A673 (cell line): ENCODE measurements at regions not wholly inside any gene's neighbourhood (a gene's known extent, or its start where the extent isn't known, plus 50 kb on each side); places are given as distances from the start of the nearest gene placed in this dataset.

Experiments
- BruUV-seq: library from RNA; stranded (reverse); fragments of 400-500 nt; replicated peaks from 2 replicates; lab custom pipeline; 2021; lab: Mats Ljungman, UMichigan
- CTCF ChIA-PET: fragments of 300-600 bp; sonication (Branson Sonifier 250); formaldehyde crosslinking; loops from one replicate; lab custom pipeline; 2022; ENCODE audit warnings: antibody characterized with exemption; lab: Charles Lee
- POLR2A ChIA-PET: fragments of 300-600 bp; sonication (Branson Sonifier 250); formaldehyde crosslinking; loops from one replicate; lab custom pipeline; 2022; ENCODE audit warnings: antibody characterized with exemption; ENCODE audit not compliant: low non-redundant PET; lab: Charles Lee
- DNase-seq: peaks from one replicate; pipeline ENCODE4 v3.0.0-alpha.2; 2015; ENCODE audit warnings: low spot score
- H3K27ac ChIP-seq: fragments of 200-600 bp; sonication (generic); 2 replicates; pipeline ENCODE4 v1.5.1; 2016; ENCODE audit warnings: mixed run types, low read depth, mild to moderate bottlenecking, mixed read lengths, antibody characterized with exemption, low read length; ENCODE audit not compliant: poor library complexity, severe bottlenecking
- H3K27me3 ChIP-seq: fragments of 200-600 bp; sonication (generic); replicated peaks from 2 replicates; pipeline ENCODE4 v1.6.1; 2017; ENCODE audit warnings: mixed run types, low read depth, mild to moderate bottlenecking, mixed read lengths, antibody characterized with exemption, low read length; ENCODE audit not compliant: insufficient read depth, poor library complexity
- H3K36me3 ChIP-seq: fragments of 200-600 bp; sonication (generic); 2 replicates; pipeline ENCODE4 v1.6.1; 2016; ENCODE audit warnings: mixed run types, mild to moderate bottlenecking, mixed read lengths, antibody characterized with exemption, low read length; ENCODE audit not compliant: insufficient read depth, poor library complexity, severe bottlenecking
- H3K4me1 ChIP-seq: fragments of 200-600 bp; sonication (generic); 2 replicates; pipeline ENCODE4 v1.6.1; 2017; ENCODE audit warnings: mixed run types, mild to moderate bottlenecking, mixed read lengths, antibody characterized with exemption, low read length; ENCODE audit not compliant: insufficient read depth, poor library complexity, severe bottlenecking
- H3K4me3 ChIP-seq: fragments of 200-600 bp; sonication (generic); 2 replicates; pipeline ENCODE4 v1.5.1; 2016; ENCODE audit warnings: low read depth, mixed run types, mild to moderate bottlenecking, mixed read lengths, low read length; ENCODE audit not compliant: poor library complexity, severe bottlenecking
- H3K9me3 ChIP-seq: fragments of 200-600 bp; sonication (generic); 2 replicates; pipeline ENCODE4 v1.6.1; 2016; ENCODE audit warnings: mixed run types, low read depth, mild to moderate bottlenecking, mixed read lengths, antibody characterized with exemption, low read length; ENCODE audit not compliant: poor library complexity, severe bottlenecking
- EZH2 ChIP-seq: fragments of 200-600 bp; sonication (generic); IDR thresholded peaks from 2 replicates; pipeline ENCODE4 v1.6.1; 2017; ENCODE audit warnings: borderline replicate concordance, low read depth, mild to moderate bottlenecking, mixed read lengths, antibody characterized with exemption, low read length; ENCODE audit not compliant: poor library complexity, severe bottlenecking
- intact Hi-C: fragments of 100-400 bp; cut with micrococcal nuclease; formaldehyde crosslinking; loops from one replicate; pipeline ENCODE4 v1.10.0; 2022; ENCODE audit not compliant: unreplicated experiment
- TF ChIP-seq, protein P1 (sequence below): fragments of 300-800, 200-600 bp; sonication (generic); conservative IDR thresholded peaks from 2 replicates; pipeline ENCODE4 v1.5.1; 2017; ENCODE audit warnings: low read depth, mild to moderate bottlenecking, antibody characterized with exemption, low read length, moderate library complexity, mixed read lengths

DNA sequence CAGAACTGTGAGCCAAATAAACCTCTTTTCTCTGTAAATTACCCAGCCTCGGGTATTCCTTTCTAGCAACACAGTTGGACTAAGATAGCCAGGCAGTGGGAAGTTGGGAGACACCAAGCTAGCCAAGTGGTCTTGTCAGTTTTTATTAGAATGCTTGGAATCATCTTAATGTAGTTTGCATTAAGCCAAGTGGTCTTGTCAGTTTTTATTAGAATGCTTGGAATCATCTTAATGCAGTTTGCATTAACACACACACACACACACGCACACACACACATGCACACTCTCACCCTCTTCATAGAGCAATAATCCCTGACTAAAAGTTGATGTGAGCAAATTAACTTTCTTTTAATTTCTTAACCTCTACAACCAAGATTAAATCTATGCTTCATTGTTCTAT is 151.5 kb downstream of the VAPA start:
- no peak for TF ChIP-seq EZH2
- TF ChIP-seq, protein P1, sequence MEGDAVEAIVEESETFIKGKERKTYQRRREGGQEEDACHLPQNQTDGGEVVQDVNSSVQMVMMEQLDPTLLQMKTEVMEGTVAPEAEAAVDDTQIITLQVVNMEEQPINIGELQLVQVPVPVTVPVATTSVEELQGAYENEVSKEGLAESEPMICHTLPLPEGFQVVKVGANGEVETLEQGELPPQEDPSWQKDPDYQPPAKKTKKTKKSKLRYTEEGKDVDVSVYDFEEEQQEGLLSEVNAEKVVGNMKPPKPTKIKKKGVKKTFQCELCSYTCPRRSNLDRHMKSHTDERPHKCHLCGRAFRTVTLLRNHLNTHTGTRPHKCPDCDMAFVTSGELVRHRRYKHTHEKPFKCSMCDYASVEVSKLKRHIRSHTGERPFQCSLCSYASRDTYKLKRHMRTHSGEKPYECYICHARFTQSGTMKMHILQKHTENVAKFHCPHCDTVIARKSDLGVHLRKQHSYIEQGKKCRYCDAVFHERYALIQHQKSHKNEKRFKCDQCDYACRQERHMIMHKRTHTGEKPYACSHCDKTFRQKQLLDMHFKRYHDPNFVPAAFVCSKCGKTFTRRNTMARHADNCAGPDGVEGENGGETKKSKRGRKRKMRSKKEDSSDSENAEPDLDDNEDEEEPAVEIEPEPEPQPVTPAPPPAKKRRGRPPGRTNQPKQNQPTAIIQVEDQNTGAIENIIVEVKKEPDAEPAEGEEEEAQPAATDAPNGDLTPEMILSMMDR: no peak
- intact Hi-C loops: no loop called here
- Histone ChIP-seq H3K27ac (no peak overlapping the region), H3K9me3 (peaks cover 7% of the 10 kb centered on the region), H3K36me3 (no peaks in the 10 kb centered on the region), H3K27me3 (no peaks in the 10 kb centered on the region), H3K4me1 (peaks cover 29% of the 10 kb centered on the region), H3K4me3 (no peak overlapping the region)
- DNase-seq: no peak
- no TSS peak for BruUV-seq
- CTCF ChIA-PET: no interaction called here
- POLR2A ChIA-PET: no interaction called here

DNA sequence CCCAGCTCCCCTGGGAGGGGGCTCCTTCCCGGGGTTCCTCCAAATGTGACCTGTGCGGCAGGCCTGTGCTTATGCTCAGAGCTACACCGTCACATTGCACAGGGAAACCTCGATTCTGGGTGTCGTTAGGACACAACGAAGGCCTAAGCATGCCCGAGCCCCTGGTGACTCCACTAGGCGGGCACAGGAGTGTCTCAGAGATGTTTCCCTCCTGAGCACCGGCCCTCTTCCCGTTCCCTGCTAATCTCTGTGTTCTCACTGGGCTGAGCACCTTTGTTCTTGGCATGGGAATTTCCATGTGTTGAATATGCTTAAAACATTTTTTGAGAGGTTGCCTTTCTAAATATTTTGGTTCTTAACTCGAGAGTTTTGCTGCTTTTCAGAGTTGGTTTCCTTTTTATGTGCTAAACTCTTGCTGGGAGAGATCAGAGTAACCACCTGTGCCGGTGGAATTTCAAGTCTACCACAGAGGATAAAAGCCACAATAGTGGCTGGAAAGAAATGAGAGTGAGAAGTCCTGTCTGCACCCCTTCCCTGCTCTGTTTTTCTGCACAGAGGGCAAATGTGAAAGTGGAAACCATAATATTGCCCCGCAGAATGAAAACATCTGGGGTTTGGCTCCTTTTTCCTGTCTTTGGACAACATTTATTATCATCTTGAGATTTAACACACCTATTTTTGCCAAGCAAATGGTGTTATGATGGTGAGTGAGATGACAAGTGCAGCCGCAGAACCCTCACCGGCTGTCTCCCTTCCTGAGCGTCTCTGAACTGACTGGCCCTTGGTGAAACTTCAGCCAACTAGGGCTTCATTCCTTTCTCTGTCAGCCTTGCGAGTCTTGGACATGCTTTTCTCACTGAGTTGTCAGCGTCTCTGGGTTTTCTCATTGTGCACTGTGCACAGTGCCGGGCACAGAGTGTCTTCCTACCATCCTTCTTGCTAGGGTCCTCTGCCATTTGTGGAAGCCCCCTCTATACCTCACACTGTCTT is 154.1 kb downstream of the VAPA start:
- peaks cover 7% of the 10 kb centered on the region for H3K9me3 ChIP-seq
- no peak overlapping the region for H3K27ac ChIP-seq
- BruUV-seq: no TSS peak
- H3K36me3 ChIP-seq: no peaks in the 10 kb centered on the region
- H3K4me3 ChIP-seq: no peak overlapping the region
- no peak for TF ChIP-seq EZH2
- TF ChIP-seq, protein P1: no peak
- no peaks in the 10 kb centered on the region for H3K27me3 ChIP-seq
- POLR2A ChIA-PET: interaction anchor here (0.6 kb wide), 2 partner anchors 45 to 275 kb away, joined by 3 read pairs; no protein-coding TSS in a partner anchor
- CTCF ChIA-PET: no interaction called here
- intact Hi-C loops: no loop called here
- no peak for DNase-seq
- peaks cover 17% of the 10 kb centered on the region for H3K4me1 ChIP-seq

DNA sequence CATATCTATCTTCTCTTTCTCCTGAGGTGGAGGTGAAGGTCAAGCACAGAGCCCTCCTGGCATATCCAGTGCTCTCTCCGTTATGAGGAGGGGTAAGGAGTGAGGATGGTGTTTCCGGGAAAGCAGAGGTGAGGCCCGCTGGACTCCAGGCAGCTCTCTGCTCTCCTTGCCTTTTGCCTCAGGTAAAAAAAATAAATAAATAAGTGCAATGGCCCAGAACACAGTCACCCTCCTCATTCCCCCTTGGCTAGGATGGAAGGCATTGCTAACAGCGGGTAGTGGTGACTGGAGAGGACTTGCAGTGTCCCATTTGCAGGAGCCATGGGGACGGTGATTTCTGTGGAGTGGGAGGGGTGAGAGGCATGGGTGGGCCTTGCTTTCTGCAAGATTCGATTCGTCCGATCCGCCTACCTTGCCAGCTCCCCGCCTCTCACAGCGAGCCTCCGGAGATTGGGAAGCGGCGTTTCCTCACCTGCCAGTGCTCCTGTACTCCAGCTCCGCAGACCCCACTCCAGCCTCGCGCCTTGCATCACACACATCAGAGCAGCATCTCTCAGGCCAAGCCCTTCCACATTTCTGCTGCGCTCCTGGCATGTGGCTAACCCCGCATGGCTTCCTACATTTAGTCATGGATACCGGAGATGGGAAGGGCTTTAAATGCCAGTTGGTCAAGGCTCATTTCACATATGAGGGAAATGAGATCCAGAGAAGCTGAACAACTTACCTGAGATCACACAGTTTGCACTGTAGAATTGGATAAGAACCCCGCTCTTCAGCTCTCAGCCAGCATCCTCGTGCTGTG is 155.2 kb downstream of the VAPA start:
- H3K4me1 ChIP-seq: peaks cover 17% of the 10 kb centered on the region

More for the DNA sequence above, 155.2 kb downstream of the VAPA start:
- CTCF ChIA-PET: no interaction called here
- no peak overlapping the region for H3K4me3 ChIP-seq
- peaks cover 7% of the 10 kb centered on the region for H3K9me3 ChIP-seq
- no peak for DNase-seq
- no peaks in the 10 kb centered on the region for H3K27me3 ChIP-seq
- no peak overlapping the region for H3K27ac ChIP-seq
- intact Hi-C loops: no loop called here
- POLR2A ChIA-PET: interaction anchor here (0.6 kb wide), 1 partner anchor 276 kb away, joined by 3 read pairs; no protein-coding TSS in a partner anchor
- H3K36me3 ChIP-seq: no peaks in the 10 kb centered on the region
- TF ChIP-seq EZH2: no peak
- TF ChIP-seq, protein P1: no peak
- BruUV-seq: no TSS peak
